Midbrain (tissue), 1 donor: ENCODE measurements at regions not wholly inside any gene's neighbourhood (a gene's known extent, or its start where the extent isn't known, plus 50 kb on each side); places are given as distances from the start of the nearest gene placed in this dataset.

Experiments used
- DNase-seq: peaks from one replicate; lab custom pipeline; 2025; lab: John Stamatoyannopoulos, UW

DNA sequence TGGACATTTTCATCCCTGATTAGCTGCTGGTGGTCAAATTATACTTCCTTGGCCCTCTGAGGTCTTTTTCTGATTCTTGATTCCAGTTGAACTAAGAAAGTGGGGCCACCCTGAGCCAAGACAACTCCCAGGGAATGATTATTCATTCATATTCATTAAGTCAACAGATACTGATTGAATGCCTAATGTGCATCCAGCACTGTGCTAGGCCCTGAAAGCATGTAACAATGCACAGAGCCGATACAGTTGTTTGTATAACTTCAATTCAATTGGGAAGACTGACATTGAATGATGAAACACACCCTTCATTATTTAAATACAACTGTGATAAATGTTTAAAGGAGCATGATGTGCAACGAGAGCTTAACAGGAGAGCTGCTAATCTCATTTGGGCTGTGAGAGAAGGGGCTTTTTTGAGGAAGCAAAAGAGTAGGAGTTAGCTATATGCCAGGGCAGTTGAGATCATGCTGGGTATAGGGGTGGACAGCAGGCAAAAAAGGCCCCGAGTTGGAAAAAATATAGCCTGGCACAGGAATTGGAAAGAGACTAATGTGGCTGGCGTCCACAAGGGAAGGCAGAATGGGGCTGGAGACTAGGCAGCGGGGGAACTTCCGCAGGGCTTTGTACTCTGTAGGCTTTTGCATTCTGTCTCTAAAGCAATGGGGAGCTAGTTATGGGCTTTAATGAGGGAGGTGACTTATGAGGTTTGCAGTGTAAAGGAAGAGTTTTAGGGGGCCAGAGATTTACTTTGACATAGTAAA is 57.2 kb upstream of the ACVR1 start:
- DNase-seq, result no peak

DNA sequence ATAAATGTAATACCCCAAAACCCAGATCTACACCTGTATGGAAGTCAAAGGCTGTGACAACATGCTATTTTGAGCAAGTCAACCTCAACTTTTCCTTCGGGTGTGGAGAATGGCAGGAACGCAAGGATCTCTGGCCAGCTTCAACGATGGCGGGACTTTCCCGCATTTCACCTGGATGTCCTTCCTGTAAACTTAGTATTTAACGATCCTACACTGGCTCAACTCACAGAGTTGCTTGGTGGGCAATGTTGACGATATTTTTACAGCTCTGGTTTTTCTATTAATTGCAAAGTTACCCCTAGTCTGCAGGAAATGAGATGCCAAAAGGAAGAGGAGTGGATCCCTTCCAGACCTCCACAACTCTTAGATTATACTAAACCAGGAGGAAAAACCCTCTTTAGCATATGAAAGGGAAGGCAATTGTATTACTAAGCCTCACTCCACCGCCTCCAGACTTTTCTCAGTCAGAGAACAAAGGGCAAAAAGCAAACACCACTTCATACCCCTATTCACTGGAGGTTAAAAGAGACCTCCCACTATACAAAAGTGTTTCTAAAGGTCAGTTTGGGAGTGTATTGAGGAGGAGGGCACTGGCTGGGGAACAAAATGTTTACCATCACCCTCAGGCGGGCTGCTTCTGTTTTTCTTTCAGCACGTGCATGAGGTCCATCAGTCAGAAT is 56.5 kb upstream of the ACVR1 start:
- no peak for DNase-seq

DNA sequence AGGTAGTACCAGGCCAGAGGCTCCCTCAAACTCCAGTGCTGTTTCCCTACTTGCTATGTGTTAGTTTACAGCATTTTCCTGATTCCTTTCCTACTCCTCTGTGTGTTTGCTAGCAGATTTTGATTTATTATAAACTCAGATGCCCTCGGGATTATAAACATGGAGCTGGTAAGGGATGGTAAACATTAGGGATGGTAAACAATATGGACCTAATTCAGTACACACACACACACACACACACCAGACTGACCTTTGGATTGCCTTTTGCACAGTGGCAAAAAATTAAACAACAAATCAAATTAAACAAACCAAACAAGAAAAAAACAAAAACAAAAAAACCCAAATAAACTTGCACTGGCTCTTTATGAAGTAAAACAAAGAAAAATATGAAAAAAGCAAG is 55.4 kb upstream of the ACVR1 start:
- DNase-seq, result no peak

DNA sequence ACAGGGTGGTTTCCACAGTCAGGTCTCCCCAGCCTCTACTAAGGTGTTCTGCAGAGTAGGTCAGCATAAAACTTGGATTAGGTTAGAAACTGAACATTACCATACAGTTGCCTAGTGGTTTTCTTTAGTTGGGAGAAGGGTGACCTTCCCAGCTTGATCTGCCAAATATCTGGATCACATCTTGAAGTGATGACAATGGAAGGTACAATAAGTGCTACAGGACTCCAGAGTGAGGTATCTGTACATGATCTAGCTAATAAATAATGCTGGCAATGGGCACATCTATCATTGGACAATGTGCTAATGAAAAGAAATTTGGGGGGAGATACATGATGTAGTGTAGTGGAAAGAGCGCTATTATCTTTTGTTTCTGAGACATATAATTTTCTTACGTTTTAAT is 54.6 kb upstream of the ACVR1 start:
- DNase-seq, result no peak

DNA sequence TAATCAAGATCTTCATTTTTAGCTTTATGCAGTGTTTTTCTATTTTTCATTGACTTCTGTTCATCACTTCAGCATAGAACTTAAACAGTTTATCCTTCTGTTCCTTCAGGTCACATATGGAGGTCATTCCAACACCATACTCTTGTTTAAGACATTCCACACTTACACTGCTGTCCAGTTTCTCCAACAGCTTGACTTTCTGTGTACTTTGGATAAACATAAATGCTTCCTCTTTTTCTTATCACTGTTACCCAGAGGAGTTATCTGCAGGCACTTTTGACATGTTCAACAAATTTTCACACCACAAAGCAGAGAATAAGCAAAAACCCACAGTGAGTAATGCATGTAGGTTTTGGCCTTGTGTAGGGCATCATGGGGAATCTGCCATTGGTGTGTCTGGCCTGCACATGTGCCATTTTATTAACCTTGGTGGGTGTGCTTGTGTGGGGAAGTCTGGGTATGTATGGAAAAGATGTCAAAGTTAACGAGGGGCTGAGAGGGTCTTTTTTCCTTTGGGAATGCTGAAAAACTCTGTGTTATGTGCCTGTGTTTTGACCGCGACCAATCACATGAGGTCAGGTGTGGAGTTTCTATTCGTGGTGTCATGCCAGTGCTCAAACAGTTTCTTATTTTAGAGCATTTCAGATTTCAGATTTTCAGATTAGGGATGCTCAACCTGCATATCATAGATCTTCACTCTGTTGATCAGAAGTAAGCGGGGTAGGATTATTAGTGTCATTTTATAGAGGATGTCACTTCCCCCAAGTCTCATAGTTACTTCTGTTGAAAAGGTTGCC is 53.9 kb upstream of the ACVR1 start:
- no peak for DNase-seq

DNA sequence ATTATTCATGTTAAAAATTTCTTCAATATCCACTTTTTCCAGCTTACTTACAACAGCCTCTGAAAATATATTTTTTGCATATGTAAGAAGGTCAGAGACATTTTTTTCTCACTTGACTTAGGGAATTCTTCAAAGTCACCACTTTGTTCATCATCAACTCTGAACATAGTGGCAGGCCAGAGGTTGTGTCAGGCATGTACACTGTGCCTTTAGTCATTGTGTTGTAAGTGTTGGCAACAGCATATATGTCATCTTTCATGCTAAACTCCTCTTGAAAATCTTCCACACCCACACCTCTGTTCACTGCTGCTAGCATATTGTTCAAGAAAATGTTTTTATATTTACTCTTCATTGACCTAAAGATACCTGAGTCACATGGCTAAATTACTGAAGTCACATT is 52.2 kb upstream of the ACVR1 start:
- no peak for DNase-seq

DNA sequence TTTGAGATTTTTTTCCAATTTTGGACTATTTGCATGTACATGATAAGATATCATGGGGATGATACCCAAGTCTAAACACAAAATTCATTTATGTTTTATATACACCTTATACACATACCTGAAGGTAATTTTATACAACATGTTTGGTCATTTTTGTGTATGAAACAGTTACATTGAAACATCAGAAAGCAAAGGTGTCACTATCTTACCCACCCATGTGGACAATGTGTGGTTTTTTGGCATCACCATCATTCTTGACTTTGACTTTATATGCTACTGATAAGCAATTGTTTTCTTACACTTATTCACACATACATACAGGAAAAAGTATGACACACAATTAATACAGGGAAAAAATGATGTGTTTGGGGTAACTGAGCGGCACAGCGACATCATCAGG is 51.0 kb upstream of the ACVR1 start:
- DNase-seq, result no peak
